Mesenteric fat pad (tissue), 1 donor: ENCODE measurements at regions not wholly inside any gene's neighbourhood (a gene's known extent, or its start where the extent isn't known, plus 50 kb on each side); places are given as distances from the start of the nearest gene placed in this dataset.
"Not testable (repeated sequence)": the region's sequence is repeated elsewhere in the genome, so short reads cannot be mapped to it uniquely, and the experiment has no call there.

Experiments used
- DNase-seq: peaks from one replicate; pipeline ENCODE4 v3.0.0-alpha.2; 2020; ENCODE audit warnings: low spot score
- donor health status: DM: yes; HTN: yes; CAD: no.

- no peak for DNase-seq
Observed at GRCh38 chr1:222865718-222866117, 50.9 kb downstream of the DISP1 start.

- DNase-seq, result no peak
Observed at GRCh38 chr1:222867316-222867715, 52.5 kb downstream of the DISP1 start.

GRCh38 chr1:222876182-222876581 is 61.3 kb downstream of the DISP1 start:
- DNase-seq, result no peak

GRCh38 chr1:222877854-222878253 is 63.0 kb downstream of the DISP1 start:
- DNase-seq, result no peak

- no peak for DNase-seq
Observed at GRCh38 chr1:222880587-222880986, 65.7 kb downstream of the DISP1 start.

- DNase-seq, result no peak
Observed at GRCh38 chr1:222886194-222886854, 71.5 kb downstream of the DISP1 start.

- DNase-seq, result no peak
Observed at GRCh38 chr1:222886878-222887351, 72.1 kb downstream of the DISP1 start.

- DNase-seq, result no peak
Observed at GRCh38 chr1:222889440-222889839, 74.6 kb downstream of the DISP1 start.

GRCh38 chr1:222890716-222891115 is 75.9 kb downstream of the DISP1 start:
- no peak for DNase-seq

GRCh38 chr1:222891578-222891977 is 76.7 kb downstream of the DISP1 start:
- no peak for DNase-seq

GRCh38 chr1:222892137-222892769 is 77.4 kb downstream of the DISP1 start:
- DNase-seq, result no peak

- no peak for DNase-seq
Observed at GRCh38 chr1:222893255-222893654, 78.4 kb downstream of the DISP1 start.

GRCh38 chr1:222894331-222894730 is 79.5 kb downstream of the DISP1 start:
- no peak for DNase-seq

- no peak for DNase-seq
Observed at GRCh38 chr1:222896630-222897526, 82.0 kb downstream of the DISP1 start.

GRCh38 chr1:222897527-222898190 is 82.8 kb downstream of the DISP1 start:
- DNase-seq, result no peak

- DNase-seq, result no peak
Observed at GRCh38 chr1:222898191-222898527, 83.3 kb downstream of the DISP1 start.

- DNase-seq, result no peak
Observed at GRCh38 chr1:222899471-222899870, 84.6 kb downstream of the DISP1 start.

GRCh38 chr1:222904451-222904850 is 89.6 kb downstream of the DISP1 start:
- DNase-seq, result no peak

GRCh38 chr1:222905151-222905550 is 90.3 kb downstream of the DISP1 start:
- no peak for DNase-seq

- DNase-seq, result not testable (repeated sequence)
Observed at GRCh38 chr1:222906271-222906739, 91.5 kb downstream of the DISP1 start.

- no peak for DNase-seq
Observed at GRCh38 chr1:222909586-222909985, 94.7 kb downstream of the DISP1 start.
